Spleen (tissue), 11 donors: ENCODE measurements at regions not wholly inside any gene's neighbourhood (a gene's known extent, or its start where the extent isn't known, plus 50 kb on each side); places are given as distances from the start of the nearest gene placed in this dataset.

Experiments
- DNase-seq: peaks from one replicate; pipeline ENCODE4 v3.0.0-alpha.2; 2020
- H3K27ac ChIP-seq, 8 donors: fragments of 200-600 bp; sonication (generic) in 7 of 8; 1 replicate in 4 of 8; 2 replicates in 4 of 8; pipeline versions ENCODE4 v1.5.0 to v1.8.0; 2016 to 2021; ENCODE audit warnings: inconsistent platforms in 4 of 8, mild to moderate bottlenecking in 4 of 8, moderate library complexity in 1 of 8
- H3K27me3 ChIP-seq, 7 donors: fragments of 200-600 bp; sonication (generic) in 6 of 7; replicated peaks in 1 of 7; 1 replicate in 4 of 7; 2 replicates in 3 of 7; pipeline versions ENCODE4 v1.5.0 to v1.8.0; 2016 to 2021; ENCODE audit warnings: inconsistent platforms in 3 of 7, mild to moderate bottlenecking in 1 of 7
- H3K36me3 ChIP-seq, 6 donors: fragments of 200-600 bp; sonication (generic) in 5 of 6; 1 replicate in 4 of 6; 2 replicates in 2 of 6; pipeline versions ENCODE4 v1.5.0 to v1.8.0; 2016 to 2021; ENCODE audit warnings: inconsistent platforms in 2 of 6
- H3K4me1 ChIP-seq, 6 donors: fragments of 200-600 bp; sonication (generic) in 5 of 6; 1 replicate in 3 of 6; 2 replicates in 3 of 6; pipeline versions ENCODE4 v1.5.0 to v1.8.0; 2016 to 2021; ENCODE audit warnings: inconsistent platforms in 3 of 6
- H3K4me3 ChIP-seq, 8 donors: fragments of 200-600 bp; sonication (generic) in 7 of 8; 1 replicate in 4 of 8; 2 replicates in 4 of 8; pipeline versions ENCODE4 v1.5.0 to v1.8.0; 2016 to 2021; ENCODE audit warnings: inconsistent platforms in 4 of 8, mild to moderate bottlenecking in 4 of 8, moderate library complexity in 2 of 8
- H3K9me3 ChIP-seq, 8 donors: fragments of 200-600 bp; sonication (generic) in 7 of 8; 1 replicate in 4 of 8; 2 replicates in 4 of 8; pipeline versions ENCODE4 v1.5.0 to v1.8.0; 2016 to 2021; ENCODE audit warnings: inconsistent platforms in 4 of 8
- CTCF ChIP-seq, 11 experiments: fragments of 200-600 bp in 7 of 11; fragments of 450-650 bp in 4 of 11; sonication (generic) in 4 of 11; IDR thresholded peaks in 8 of 11; conservative IDR thresholded peaks in 3 of 11; 1 replicate in 7 of 11; 2 replicates in 4 of 11; pipeline versions ENCODE4 v1.4.0 to v1.8.0; 2016 to 2021; ENCODE audit warnings: antibody characterized with exemption in 11 of 11, inconsistent platforms in 4 of 11, mild to moderate bottlenecking in 1 of 11
- POLR2A ChIP-seq, 3 donors: fragments of 450-650 bp; IDR thresholded peaks; one replicate each; pipeline ENCODE4 v1.5.1; 2017; ENCODE audit warnings: antibody characterized with exemption in 3 of 3, mild to moderate bottlenecking in 1 of 3
- POLR2AphosphoS5 ChIP-seq, 3 donors: sonication (generic); formaldehyde crosslinking; IDR thresholded peaks; one replicate each; pipeline ENCODE4 v1.5.1; 2017; ENCODE audit warnings: antibody characterized with exemption in 3 of 3
- WGBS, 5 donors: extraction: QIAGEN DNeasy Blood & Tissue Kit in 3 of 5; methylation state at CpG; one replicate each; pipeline versions ENCODE4 v1.1.5 to v1.1.7; 2013 to 2018; 5-methylcytosine and 5-hydroxymethylcytosine counted together
- intact Hi-C: fragments of 100-400 bp; cut with DNase I; formaldehyde crosslinking; loops from one replicate; pipeline ENCODE4 v1.15.0; 2023; ENCODE audit warnings: low total_unique reads
- donor health status: healthy with polysubstance abuse.
- donor health status: DM: no; HTN: no; CAD: no; lungs with moderate emphysema.
- donor health status: DM: no; HTN: no; CAD: no.
- donor health status: Bipolar disorder and iron deficiency.
- donor health status: healthy.
- donor health status: DM: no; HTN: no; CAD: no.
- donor health status: DM: yes; HTN: yes; CAD: no.

GRCh38 chr7:25777969-25778708, 373.9 kb upstream of the NFE2L3 start:
- WGBS, 5 donors: 66 to 75% (median 73%) methylated on average over 11 of the region's 11 CpGs
- H3K27me3 ChIP-seq: no peaks in the 10 kb centered on the region
- H3K27ac ChIP-seq: no peak overlapping the region
- no peaks in the 10 kb centered on the region for H3K4me1 ChIP-seq
- TF ChIP-seq POLR2A (IDR thresholded peaks at IDR 0.05) (no peak), POLR2AphosphoS5 (IDR thresholded peaks at IDR 0.05) (no peak), CTCF (IDR thresholded peaks at IDR 0.05 in 8 of 11, conservative IDR thresholded peaks at IDR 0.05 in 3 of 11) (no peak)
- no peaks in the 10 kb centered on the region for H3K9me3 ChIP-seq
- H3K4me3 ChIP-seq: no peak overlapping the region
- DNase-seq: no peak
- intact Hi-C loops: no loop called here
- no peaks in the 10 kb centered on the region for H3K36me3 ChIP-seq

- H3K9me3 ChIP-seq: no peaks in the 10 kb centered on the region
- WGBS, 5 donors: 86 to 97% (median 93%) methylated on average over 3 of the region's 3 CpGs
- intact Hi-C loops: no loop called here
- no peak for DNase-seq
- no peaks in the 10 kb centered on the region for H3K27me3 ChIP-seq
- no peaks in the 10 kb centered on the region for H3K36me3 ChIP-seq
- no peaks in the 10 kb centered on the region for H3K4me1 ChIP-seq
- no peak for TF ChIP-seq POLR2A (IDR thresholded peaks at IDR 0.05)
- no peak overlapping the region for H3K27ac ChIP-seq
- H3K4me3 ChIP-seq: no peak overlapping the region
Observed at GRCh38 chr7:25779002-25779546, 372.9 kb upstream of the NFE2L3 start.

- WGBS, 5 donors: 93 to 100% (median 94%) methylated on average over 2 of the region's 2 CpGs
- Histone ChIP-seq H3K27ac (no peak overlapping the region), H3K4me1 (no peaks in the 10 kb centered on the region), H3K9me3 (no peaks in the 10 kb centered on the region), H3K4me3 (no peak overlapping the region), H3K36me3 (no peaks in the 10 kb centered on the region), H3K27me3 (no peaks in the 10 kb centered on the region)
- intact Hi-C loops: no loop called here
- DNase-seq: no peak
- TF ChIP-seq POLR2AphosphoS5 (IDR thresholded peaks at IDR 0.05) (no peak), CTCF (IDR thresholded peaks at IDR 0.05 in 8 of 11, conservative IDR thresholded peaks at IDR 0.05 in 3 of 11) (no peak), POLR2A (IDR thresholded peaks at IDR 0.05) (no peak)
Observed at GRCh38 chr7:25780904-25781303, 371.1 kb upstream of the NFE2L3 start.

- no peak overlapping the region for H3K27ac ChIP-seq
- no peaks in the 10 kb centered on the region for H3K9me3 ChIP-seq
- no peak for DNase-seq
- TF ChIP-seq CTCF (IDR thresholded peaks at IDR 0.05 in 8 of 11, conservative IDR thresholded peaks at IDR 0.05 in 3 of 11) (no peak), POLR2A (IDR thresholded peaks at IDR 0.05) (no peak), POLR2AphosphoS5 (IDR thresholded peaks at IDR 0.05) (no peak)
- no peak overlapping the region for H3K4me3 ChIP-seq
- no peaks in the 10 kb centered on the region for H3K4me1 ChIP-seq
- H3K27me3 ChIP-seq: no peaks in the 10 kb centered on the region
- H3K36me3 ChIP-seq: no peaks in the 10 kb centered on the region
- intact Hi-C loops: no loop called here
- WGBS, 5 donors: 47 to 82% (median 75%) methylated on average over 1 of the region's 1 CpG
Observed at GRCh38 chr7:25781704-25782103, 370.3 kb upstream of the NFE2L3 start.
